CD14-positive monocyte (primary cell): ENCODE measurements at regions not wholly inside any gene's neighbourhood (a gene's known extent, or its start where the extent isn't known, plus 50 kb on each side); places are given as distances from the start of the nearest gene placed in this dataset.
A peak's percentile ranks its signal among the peaks of the same experiment; 100 is the strongest.

Source experiments
- DNase-seq, 3 donors: peaks; one replicate each; pipeline ENCODE4 v3.0.0-alpha.2; 2011 to 2022
- H2AFZ ChIP-seq: 2 replicates; pipeline ENCODE4 v1.6.0; 2012; ENCODE audit warnings: mild to moderate bottlenecking, low read depth, low read length, inconsistent platforms; ENCODE audit not compliant: insufficient read depth, poor library complexity, severe bottlenecking
- H3K27ac ChIP-seq, 2 donors: 1 replicate in 1 of 2; 2 replicates in 1 of 2; pipeline ENCODE4 v1.5.1; 2012 to 2013; ENCODE audit warnings: low read length in 2 of 2, control low read depth in 1 of 2, inconsistent platforms in 1 of 2, low read depth in 1 of 2, mild to moderate bottlenecking in 1 of 2
- H3K27me3 ChIP-seq, 2 donors: one replicate each; pipeline versions ENCODE4 v1.6.0 to v1.6.1; 2011 to 2013; ENCODE audit warnings: low read length in 2 of 2; ENCODE audit not compliant: control insufficient read depth in 2 of 2, insufficient read depth in 2 of 2
- H3K36me3 ChIP-seq, 2 donors: replicated peaks in 1 of 2; 1 replicate in 1 of 2; 2 replicates in 1 of 2; pipeline versions ENCODE4 v1.5.1 to v1.6.1; 2012 to 2013; ENCODE audit warnings: low read length in 2 of 2, control low read depth in 1 of 2, inconsistent platforms in 1 of 2, mild to moderate bottlenecking in 1 of 2; ENCODE audit not compliant: insufficient read depth in 2 of 2, control insufficient read depth in 1 of 2
- H3K4me1 ChIP-seq, 2 donors: 1 replicate in 1 of 2; 2 replicates in 1 of 2; pipeline versions ENCODE4 v1.5.1 to v1.6.1; 2012 to 2013; ENCODE audit warnings: low read length in 2 of 2, control low read depth in 1 of 2, inconsistent platforms in 1 of 2, mild to moderate bottlenecking in 1 of 2, moderate library complexity in 1 of 2; ENCODE audit not compliant: insufficient read depth in 2 of 2, control insufficient read depth in 1 of 2
- H3K4me2 ChIP-seq: replicated peaks from 2 replicates; pipeline ENCODE3; 2012; ENCODE audit warnings: low read length, moderate library complexity, mild to moderate bottlenecking; ENCODE audit not compliant: poor library complexity, severe bottlenecking; ENCODE audit errors: extremely low read depth
- H3K4me3 ChIP-seq, 3 experiments: fragments of 200-600 bp in 1 of 3; sonication (generic) in 1 of 3; replicated peaks in 1 of 3; 1 replicate in 2 of 3; 2 replicates in 1 of 3; pipeline ENCODE4 v1.5.1; 2011 to 2013; ENCODE audit warnings: low read length in 3 of 3, mild to moderate bottlenecking in 3 of 3, control low read depth in 2 of 3, low read depth in 2 of 3, inconsistent platforms in 1 of 3, moderate library complexity in 1 of 3
- H3K79me2 ChIP-seq: 2 replicates; pipeline ENCODE4 v1.6.0; 2012; ENCODE audit warnings: mild to moderate bottlenecking, control low read depth, inconsistent platforms, low read length, moderate library complexity; ENCODE audit not compliant: insufficient read depth
- H3K9ac ChIP-seq: 2 replicates; pipeline ENCODE4 v1.6.0; 2017; ENCODE audit warnings: low read length, mild to moderate bottlenecking; ENCODE audit not compliant: insufficient read depth, poor library complexity, severe bottlenecking
- H3K9me3 ChIP-seq, 2 donors: replicated peaks in 1 of 2; 1 replicate in 1 of 2; 2 replicates in 1 of 2; pipeline versions ENCODE4 v1.5.1 to v1.6.1; 2012 to 2013; ENCODE audit warnings: low read length in 2 of 2, control low read depth in 1 of 2; ENCODE audit not compliant: control insufficient read depth in 1 of 2, insufficient read depth in 1 of 2
- H4K20me1 ChIP-seq: 2 replicates; pipeline ENCODE4 v1.6.0; 2012; ENCODE audit warnings: mild to moderate bottlenecking, low read length, control low read depth, moderate library complexity; ENCODE audit not compliant: insufficient read depth
- H3K27ac Mint-ChIP-seq, 7 donors: one replicate each; pipeline ENCODE4 v1.8.0; 2020; ENCODE audit warnings: mild to moderate bottlenecking in 7 of 7, mixed read lengths in 7 of 7, moderate library complexity in 6 of 7, inconsistent platforms in 2 of 7
- H3K27me3 Mint-ChIP-seq, 3 donors: one replicate each; pipeline ENCODE4 v1.8.0; 2021 to 2022; ENCODE audit warnings: low read depth in 3 of 3, mild to moderate bottlenecking in 3 of 3, mixed read lengths in 3 of 3, moderate library complexity in 3 of 3, inconsistent platforms in 1 of 3
- H3K36me3 Mint-ChIP-seq, 2 donors: one replicate each; pipeline ENCODE4 v1.8.0; 2020; ENCODE audit warnings: mixed read lengths in 2 of 2, inconsistent platforms in 1 of 2, mild to moderate bottlenecking in 1 of 2
- H3K4me1 Mint-ChIP-seq: one replicate; pipeline ENCODE4 v1.8.0; 2020; ENCODE audit warnings: mild to moderate bottlenecking, mixed read lengths
- H3K4me3 Mint-ChIP-seq, 2 donors: one replicate each; pipeline ENCODE4 v1.8.0; 2020; ENCODE audit warnings: mild to moderate bottlenecking in 2 of 2, mixed read lengths in 2 of 2, moderate library complexity in 1 of 2
- H3K9me3 Mint-ChIP-seq, 7 donors: one replicate each; pipeline ENCODE4 v1.8.0; 2020 to 2022; ENCODE audit warnings: mixed read lengths in 7 of 7, mild to moderate bottlenecking in 6 of 7, moderate library complexity in 6 of 7, inconsistent platforms in 2 of 7
- CTCF ChIP-seq: fragments of 200-600 bp; IDR thresholded peaks from one replicate; pipeline ENCODE4 v1.8.0; 2022; ENCODE audit warnings: antibody characterized with exemption, mild to moderate bottlenecking
- WGBS: methylation state at CpG from one replicate; pipeline ENCODE4 v1.1.5; 2013; ENCODE audit warnings: missing lambda C conversion rate; ENCODE audit not compliant: insufficient coverage; 5-methylcytosine and 5-hydroxymethylcytosine counted together
- intact Hi-C, 2 donors: fragments of 100-400 bp; cut with micrococcal nuclease; formaldehyde crosslinking; loops; one replicate each; pipeline versions ENCODE4 v1.15.0 to v1.15.1; 2023

GRCh38 chr6:155850408-155850841, 394.8 kb upstream of the NOX3 start:
- Histone ChIP-seq H3K27me3 (no peaks in the 10 kb centered on the region), H3K9ac (no peak overlapping the region), H3K4me1 (peaks cover 6 to 8% of the 10 kb centered on the region in 2 donors), H2AFZ (no peak overlapping the region), H4K20me1 (no peaks in the 10 kb centered on the region), H3K4me3 (no peak overlapping the region), H3K79me2 (no peaks in the 10 kb centered on the region), H3K9me3 (no peaks in the 10 kb centered on the region), H3K36me3 (no peaks in the 10 kb centered on the region), H3K27ac (no peak overlapping the region), H3K4me2 (peak overlapping the region; percentile 39)
- Mint-ChIP-seq H3K9me3 (peaks cover 0 to 4% (median under 1%) of the 10 kb centered on the region in 7 donors), H3K4me1 (peaks cover 12% of the 10 kb centered on the region), H3K27me3 (peaks cover 0 to 2% (median 0%) of the 10 kb centered on the region in 3 donors), H3K36me3 (no peaks in the 10 kb centered on the region), H3K27ac (peak overlapping the region in 2 of 7 donors; percentile 22 to 88), H3K4me3 (peak overlapping the region in 1 of 2 donors; percentile 56)
- intact Hi-C loops, result no loop called here
- WGBS, result 100% methylated on average over 4 of the region's 5 CpGs
- no peak for TF ChIP-seq CTCF
- DNase-seq, result peak in 1 of 3 donors; percentile 15

GRCh38 chr6:155847711-155848110, 392.1 kb upstream of the NOX3 start:
- Histone ChIP-seq H3K4me2 (no peak overlapping the region), H3K36me3 (no peaks in the 10 kb centered on the region), H4K20me1 (no peaks in the 10 kb centered on the region), H3K9me3 (no peaks in the 10 kb centered on the region), H3K4me3 (no peak overlapping the region), H3K27me3 (no peaks in the 10 kb centered on the region), H2AFZ (no peak overlapping the region), H3K9ac (no peak overlapping the region), H3K27ac (no peak overlapping the region), H3K79me2 (no peaks in the 10 kb centered on the region), H3K4me1 (peaks cover 6 to 8% of the 10 kb centered on the region in 2 donors)
- intact Hi-C loops, result no loop called here
- no peak overlapping the region for H3K4me3 Mint-ChIP-seq
- H3K27me3 Mint-ChIP-seq, result no peaks in the 10 kb centered on the region
- H3K4me1 Mint-ChIP-seq, result peaks cover 12% of the 10 kb centered on the region
- 0% methylated on average over 1 of the region's 5 CpGs for WGBS
- peaks cover 0 to 13% (median 5%) of the 10 kb centered on the region in 7 donors for H3K9me3 Mint-ChIP-seq
- no peak for DNase-seq
- no peaks in the 10 kb centered on the region for H3K36me3 Mint-ChIP-seq
- H3K27ac Mint-ChIP-seq, result no peak overlapping the region
- TF ChIP-seq CTCF, result no peak
